GM12873 (cell line): ENCODE measurements at regions not wholly inside any gene's neighbourhood (a gene's known extent, or its start where the extent isn't known, plus 50 kb on each side); places are given as distances from the start of the nearest gene placed in this dataset.

Experiments used
- TF ChIP-seq, protein P1 (sequence below): IDR thresholded peaks from 2 replicates; pipeline ENCODE4 v1.5.1; 2012; ENCODE audit warnings: low read depth, mild to moderate bottlenecking, moderate library complexity, low read length, control low read depth; ENCODE audit not compliant: insufficient read depth; ENCODE audit errors: missing control alignments

DNA sequence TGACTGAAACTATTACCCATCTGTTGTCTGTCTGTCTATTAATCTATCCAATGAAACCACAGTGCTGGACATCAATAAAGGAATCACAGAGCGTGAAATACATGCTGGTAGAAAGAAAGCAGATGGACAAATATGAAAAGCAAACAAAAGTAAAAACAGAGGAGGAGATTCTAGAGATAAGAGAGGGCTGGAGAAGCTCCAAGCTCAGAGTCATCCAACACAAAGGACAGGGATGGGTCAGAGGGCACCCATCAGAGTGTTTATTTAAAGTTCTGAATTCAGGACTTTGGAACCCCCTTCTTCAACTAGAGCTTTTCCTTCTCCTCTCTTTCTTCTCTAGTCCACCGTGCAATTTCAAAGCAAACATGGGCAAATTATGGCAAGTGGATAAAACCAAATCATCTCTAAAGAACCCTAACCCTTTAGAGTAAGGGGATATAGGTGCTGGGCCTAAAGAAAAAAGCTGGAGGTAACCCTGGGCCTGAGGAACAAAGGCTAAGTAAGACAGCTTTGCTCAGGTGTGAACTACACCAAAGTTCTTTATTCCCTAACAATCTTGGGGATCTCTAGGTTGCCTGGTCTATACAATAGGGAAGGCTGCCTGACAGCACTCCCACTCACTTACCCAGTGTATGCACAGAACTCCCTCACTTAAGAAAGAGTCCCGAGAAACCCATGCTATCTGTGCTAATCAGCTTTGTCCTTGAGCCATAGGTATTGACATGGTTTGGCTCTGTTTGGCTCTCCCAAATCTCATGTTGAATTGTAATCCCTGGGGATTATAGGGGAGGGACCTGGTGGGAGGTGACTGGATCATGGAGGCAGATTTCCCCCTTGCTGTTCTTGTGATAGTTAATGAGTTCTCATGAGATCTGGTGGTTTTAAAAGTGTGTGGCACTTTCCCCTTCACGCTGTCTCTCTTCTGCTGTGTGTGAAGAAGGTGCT is 97.0 kb downstream of the BAMBI start:
- TF ChIP-seq, protein P1, sequence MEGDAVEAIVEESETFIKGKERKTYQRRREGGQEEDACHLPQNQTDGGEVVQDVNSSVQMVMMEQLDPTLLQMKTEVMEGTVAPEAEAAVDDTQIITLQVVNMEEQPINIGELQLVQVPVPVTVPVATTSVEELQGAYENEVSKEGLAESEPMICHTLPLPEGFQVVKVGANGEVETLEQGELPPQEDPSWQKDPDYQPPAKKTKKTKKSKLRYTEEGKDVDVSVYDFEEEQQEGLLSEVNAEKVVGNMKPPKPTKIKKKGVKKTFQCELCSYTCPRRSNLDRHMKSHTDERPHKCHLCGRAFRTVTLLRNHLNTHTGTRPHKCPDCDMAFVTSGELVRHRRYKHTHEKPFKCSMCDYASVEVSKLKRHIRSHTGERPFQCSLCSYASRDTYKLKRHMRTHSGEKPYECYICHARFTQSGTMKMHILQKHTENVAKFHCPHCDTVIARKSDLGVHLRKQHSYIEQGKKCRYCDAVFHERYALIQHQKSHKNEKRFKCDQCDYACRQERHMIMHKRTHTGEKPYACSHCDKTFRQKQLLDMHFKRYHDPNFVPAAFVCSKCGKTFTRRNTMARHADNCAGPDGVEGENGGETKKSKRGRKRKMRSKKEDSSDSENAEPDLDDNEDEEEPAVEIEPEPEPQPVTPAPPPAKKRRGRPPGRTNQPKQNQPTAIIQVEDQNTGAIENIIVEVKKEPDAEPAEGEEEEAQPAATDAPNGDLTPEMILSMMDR, result no peak

DNA sequence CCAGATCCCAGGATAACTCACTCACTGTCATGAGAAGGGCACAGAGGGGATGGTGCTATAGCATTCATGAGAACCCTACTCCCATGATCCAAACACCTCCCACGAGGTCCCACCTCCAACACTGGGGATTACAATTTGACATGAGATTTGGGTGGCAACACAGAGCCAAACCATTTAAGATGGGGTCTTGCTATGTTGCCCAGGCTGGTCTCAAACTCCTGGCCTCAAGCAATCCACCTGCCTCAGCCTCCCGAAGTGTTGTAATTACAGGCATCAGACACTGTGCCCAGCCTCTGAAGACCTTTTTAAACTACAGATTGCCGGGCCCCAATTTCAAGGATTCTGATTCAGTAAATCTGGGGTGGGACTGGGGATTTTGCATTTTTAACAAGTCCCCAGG is 98.5 kb downstream of the BAMBI start:
- TF ChIP-seq, protein P1, result no peak

DNA sequence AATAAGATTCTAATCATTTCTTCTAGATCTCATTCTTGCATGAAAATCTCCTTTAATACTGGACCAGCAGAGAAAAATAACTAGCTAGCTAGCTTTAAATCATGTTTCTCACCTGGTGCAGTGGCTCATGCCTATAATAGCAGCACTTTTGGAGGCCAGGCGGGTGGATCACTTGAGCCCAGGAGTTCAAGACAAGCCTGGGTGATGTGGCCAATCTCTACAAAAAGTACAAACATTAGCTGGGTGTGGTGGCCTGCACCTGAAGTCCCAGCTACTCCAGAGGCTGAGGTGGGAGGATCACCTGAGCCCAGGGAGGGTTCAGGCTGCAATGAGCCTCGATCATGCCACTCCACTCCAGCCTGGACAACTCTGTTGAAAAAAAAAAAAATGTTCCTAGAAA is 99.2 kb downstream of the BAMBI start:
- TF ChIP-seq, protein P1, result no peak

DNA sequence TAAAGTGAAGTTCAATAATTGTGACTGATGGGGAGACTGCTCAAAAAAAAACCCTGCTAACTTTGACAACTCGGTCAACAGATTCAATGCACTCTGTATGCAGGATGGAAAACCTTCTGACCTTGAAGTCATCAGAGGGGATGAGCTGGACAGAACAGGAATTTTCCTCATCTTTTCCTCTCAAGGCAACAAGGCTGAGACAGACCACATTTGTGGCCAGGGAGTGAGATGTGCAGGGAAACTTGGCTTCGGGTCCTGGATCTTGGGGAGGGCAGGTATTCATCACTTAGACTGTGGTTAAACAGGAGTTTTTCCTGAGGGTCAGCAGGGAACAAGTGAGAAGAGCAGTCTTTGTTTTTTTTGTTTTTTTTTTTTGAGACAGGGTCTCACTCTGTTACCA is 100.6 kb downstream of the BAMBI start:
- TF ChIP-seq, protein P1, result no peak

DNA sequence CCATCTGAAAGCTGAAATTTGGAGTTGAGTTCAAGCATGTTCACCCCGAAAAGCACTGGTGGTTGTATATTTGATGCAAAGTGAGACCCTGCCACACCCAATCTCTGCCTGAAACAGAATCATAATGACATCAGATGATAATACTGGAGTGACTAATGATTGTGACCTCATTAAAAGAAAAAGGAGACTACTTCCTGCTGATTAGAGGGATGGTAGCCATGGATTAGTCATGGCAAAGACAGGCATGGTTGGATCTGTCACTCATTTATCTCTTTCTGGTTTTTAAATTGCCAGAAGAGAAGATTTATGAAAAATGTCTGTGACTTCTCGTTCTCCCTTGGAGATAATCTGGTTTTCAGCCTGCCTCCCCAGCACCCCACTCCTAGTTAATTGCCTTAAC is 101.2 kb downstream of the BAMBI start:
- TF ChIP-seq, protein P1, result no peak

DNA sequence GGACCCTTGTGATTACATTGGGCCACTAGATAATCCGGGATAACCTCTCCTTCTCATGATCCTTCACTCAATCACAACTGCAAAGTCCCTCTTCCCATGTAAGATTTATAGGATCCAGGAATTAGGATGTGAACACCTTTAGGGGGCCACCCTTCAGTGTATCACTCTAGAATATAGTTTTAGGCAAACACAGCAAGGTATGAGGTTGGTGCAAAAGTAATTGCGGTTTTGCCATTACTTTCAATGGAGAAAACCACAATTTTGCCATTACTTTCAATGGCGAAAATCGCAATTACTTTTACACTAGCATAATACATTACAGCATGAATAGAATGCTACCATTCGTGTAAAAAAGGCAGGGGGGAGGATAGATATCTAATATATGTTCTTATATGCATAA is 104.0 kb downstream of the BAMBI start:
- TF ChIP-seq, protein P1, result no peak

DNA sequence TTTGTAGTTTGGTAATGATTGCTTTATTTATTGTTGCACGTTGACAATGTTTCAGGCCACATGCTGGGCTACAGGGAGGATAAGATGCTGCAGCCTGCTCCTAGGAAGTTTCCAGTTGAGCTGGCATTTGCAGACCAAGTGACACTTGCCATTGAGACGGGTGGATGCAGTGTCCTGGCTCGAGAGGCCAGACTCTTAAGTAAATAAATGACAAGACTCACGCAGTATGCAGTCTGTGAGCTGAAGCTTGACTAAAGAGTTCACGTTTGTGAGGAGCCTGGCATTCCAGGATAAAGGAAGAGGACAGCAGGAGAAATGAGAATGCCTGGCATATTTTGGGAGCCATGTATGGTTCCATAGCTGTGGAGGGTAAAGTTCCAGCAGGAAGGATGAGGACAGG is 105.8 kb downstream of the BAMBI start:
- TF ChIP-seq, protein P1, result no peak
